Glutamatergic neuron (in vitro differentiated cells): ENCODE measurements at regions not wholly inside any gene's neighbourhood (a gene's known extent, or its start where the extent isn't known, plus 50 kb on each side); places are given as distances from the start of the nearest gene placed in this dataset.

ENCODE experiments used
- DNase-seq: peaks from one replicate; pipeline ENCODE4 v3.0.0; 2022
- H3K27ac Mint-ChIP-seq: one replicate; pipeline ENCODE4 v1.8.0; 2020; ENCODE audit warnings: mild to moderate bottlenecking, mixed read lengths, inconsistent platforms; ENCODE audit not compliant: unreplicated experiment
- H3K27me3 Mint-ChIP-seq: one replicate; pipeline ENCODE4 v1.8.0; 2020; ENCODE audit warnings: mild to moderate bottlenecking, moderate library complexity, mixed read lengths, inconsistent platforms; ENCODE audit not compliant: unreplicated experiment
- H3K36me3 Mint-ChIP-seq: one replicate; pipeline ENCODE4 v1.8.0; 2020; ENCODE audit warnings: mild to moderate bottlenecking, mixed read lengths, inconsistent platforms; ENCODE audit not compliant: unreplicated experiment
- H3K4me1 Mint-ChIP-seq: one replicate; pipeline ENCODE4 v1.8.0; 2020; ENCODE audit warnings: mild to moderate bottlenecking, low read depth, mixed read lengths, inconsistent platforms; ENCODE audit not compliant: unreplicated experiment
- H3K4me3 Mint-ChIP-seq: one replicate; pipeline ENCODE4 v1.8.0; 2020; ENCODE audit warnings: mild to moderate bottlenecking, mixed read lengths, inconsistent platforms; ENCODE audit not compliant: unreplicated experiment
- H3K9me3 Mint-ChIP-seq: one replicate; pipeline ENCODE4 v1.8.0; 2020; ENCODE audit warnings: mild to moderate bottlenecking, moderate library complexity, mixed read lengths, inconsistent platforms; ENCODE audit not compliant: unreplicated experiment
- TF ChIP-seq, protein P1 (sequence below): fragments of 200-600 bp; sonication (generic); IDR thresholded peaks from one replicate; pipeline ENCODE4 v1.5.0; 2021; ENCODE audit not compliant: partially characterized antibody, unreplicated experiment

DNA sequence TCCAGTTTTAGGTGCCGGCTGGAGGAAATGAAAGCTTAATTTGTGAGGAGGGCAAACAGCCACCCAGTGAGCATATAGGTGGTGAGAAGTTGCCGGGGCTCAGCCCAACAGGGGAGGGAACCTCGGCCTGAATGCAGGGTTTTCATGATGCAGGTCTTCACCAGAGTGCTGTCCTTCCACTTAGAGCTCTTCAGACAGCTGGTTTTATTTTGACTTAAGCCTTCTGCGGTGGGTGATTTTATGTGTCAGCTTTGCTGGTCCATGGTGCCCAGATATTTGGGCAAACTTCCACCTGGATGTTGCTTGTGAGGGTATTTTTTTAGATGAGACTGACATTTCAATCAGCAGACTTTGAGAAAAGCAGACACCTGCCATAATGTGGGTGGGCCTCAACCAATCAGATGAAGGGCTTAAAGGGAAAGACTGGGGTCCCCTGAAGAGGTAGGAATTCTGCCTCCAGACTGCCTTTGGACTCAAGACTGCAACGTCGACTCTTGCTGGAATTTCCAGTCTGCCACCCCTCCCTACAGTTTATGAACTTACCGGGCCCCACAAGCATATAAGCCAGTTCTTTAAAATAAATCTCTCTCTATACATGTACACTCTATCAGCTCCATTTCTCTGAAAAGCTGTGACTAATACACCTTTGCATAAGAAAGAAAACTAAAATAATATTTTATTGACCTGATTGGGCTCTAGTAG, 72.8 kb downstream of the RHOU start:
- DNase-seq = no peak
- H3K4me3 Mint-ChIP-seq = no peak overlapping the region
- H3K27ac Mint-ChIP-seq = no peak overlapping the region
- peaks cover 18% of the 10 kb centered on the region for H3K4me1 Mint-ChIP-seq
- peaks cover 2% of the 10 kb centered on the region for H3K9me3 Mint-ChIP-seq
- H3K27me3 Mint-ChIP-seq = peaks cover 2% of the 10 kb centered on the region
- H3K36me3 Mint-ChIP-seq = no peaks in the 10 kb centered on the region
- TF ChIP-seq, protein P1, sequence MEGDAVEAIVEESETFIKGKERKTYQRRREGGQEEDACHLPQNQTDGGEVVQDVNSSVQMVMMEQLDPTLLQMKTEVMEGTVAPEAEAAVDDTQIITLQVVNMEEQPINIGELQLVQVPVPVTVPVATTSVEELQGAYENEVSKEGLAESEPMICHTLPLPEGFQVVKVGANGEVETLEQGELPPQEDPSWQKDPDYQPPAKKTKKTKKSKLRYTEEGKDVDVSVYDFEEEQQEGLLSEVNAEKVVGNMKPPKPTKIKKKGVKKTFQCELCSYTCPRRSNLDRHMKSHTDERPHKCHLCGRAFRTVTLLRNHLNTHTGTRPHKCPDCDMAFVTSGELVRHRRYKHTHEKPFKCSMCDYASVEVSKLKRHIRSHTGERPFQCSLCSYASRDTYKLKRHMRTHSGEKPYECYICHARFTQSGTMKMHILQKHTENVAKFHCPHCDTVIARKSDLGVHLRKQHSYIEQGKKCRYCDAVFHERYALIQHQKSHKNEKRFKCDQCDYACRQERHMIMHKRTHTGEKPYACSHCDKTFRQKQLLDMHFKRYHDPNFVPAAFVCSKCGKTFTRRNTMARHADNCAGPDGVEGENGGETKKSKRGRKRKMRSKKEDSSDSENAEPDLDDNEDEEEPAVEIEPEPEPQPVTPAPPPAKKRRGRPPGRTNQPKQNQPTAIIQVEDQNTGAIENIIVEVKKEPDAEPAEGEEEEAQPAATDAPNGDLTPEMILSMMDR = no peak

DNA sequence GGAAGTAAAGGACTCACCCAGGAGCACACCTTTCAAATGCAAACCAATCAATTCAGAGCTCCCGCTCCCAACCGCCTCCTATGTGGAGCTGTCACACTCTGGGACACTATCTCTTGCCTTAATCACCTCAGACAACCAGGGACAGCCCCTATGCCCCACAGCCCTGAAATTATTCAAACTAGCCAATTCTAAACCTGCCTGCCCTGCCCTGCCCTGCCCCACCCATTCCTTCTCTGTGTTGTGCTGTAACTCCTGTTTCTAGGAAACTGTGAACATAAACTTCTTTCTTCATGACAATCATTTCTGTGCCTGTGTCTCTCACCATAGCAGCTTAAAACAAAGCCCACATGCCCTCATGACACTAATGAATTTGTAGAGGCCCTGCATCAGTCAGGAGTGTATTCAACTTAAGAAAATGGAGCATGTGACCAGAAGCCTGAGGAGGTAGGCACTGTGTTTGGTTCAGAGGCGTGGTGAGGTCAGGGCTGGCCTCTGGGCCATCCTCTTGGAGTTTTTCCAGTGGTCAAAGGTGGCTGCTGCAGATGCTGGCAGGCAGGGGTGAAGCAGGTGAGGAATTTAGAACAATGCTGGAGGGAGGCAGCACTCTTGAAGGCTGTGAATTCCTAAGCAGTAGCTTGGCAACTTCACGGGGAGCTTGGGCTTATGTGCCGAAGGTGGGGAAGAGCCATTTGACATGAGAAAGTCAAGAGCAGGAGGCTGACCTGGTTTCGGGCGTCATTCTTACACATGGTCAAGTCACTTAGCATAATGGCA, 74.5 kb downstream of the RHOU start:
- peaks cover 12% of the 10 kb centered on the region for H3K4me1 Mint-ChIP-seq
- no peak overlapping the region for H3K4me3 Mint-ChIP-seq
- H3K27ac Mint-ChIP-seq = no peak overlapping the region
- H3K9me3 Mint-ChIP-seq = peaks cover 2% of the 10 kb centered on the region
- DNase-seq = no peak
- peaks cover 2% of the 10 kb centered on the region for H3K27me3 Mint-ChIP-seq
- H3K36me3 Mint-ChIP-seq = no peaks in the 10 kb centered on the region
- TF ChIP-seq, protein P1 = no peak

DNA sequence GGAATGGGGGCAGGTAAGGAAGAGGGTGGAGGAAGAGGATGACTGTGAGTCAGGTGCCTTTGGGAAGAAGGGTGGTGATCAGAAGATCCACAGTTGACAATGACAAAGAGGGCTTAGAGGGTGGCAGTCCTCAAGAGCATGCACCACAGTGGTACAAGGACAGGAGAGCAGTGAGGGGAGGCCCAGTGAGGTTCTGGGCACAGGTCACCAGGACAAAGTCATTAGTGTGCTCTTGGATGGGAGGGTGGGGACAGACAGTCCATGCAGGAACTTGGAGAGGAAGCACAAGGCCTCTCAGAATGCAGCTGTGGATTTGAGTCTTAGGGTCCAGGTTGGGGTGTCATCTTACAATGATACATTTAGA, 75.1 kb downstream of the RHOU start:
- H3K36me3 Mint-ChIP-seq = no peaks in the 10 kb centered on the region
- TF ChIP-seq, protein P1 = no peak
- peaks cover 7% of the 10 kb centered on the region for H3K4me1 Mint-ChIP-seq
- DNase-seq = no peak
- H3K9me3 Mint-ChIP-seq = no peaks in the 10 kb centered on the region
- H3K4me3 Mint-ChIP-seq = no peak overlapping the region
- H3K27ac Mint-ChIP-seq = no peak overlapping the region
- peaks cover 2% of the 10 kb centered on the region for H3K27me3 Mint-ChIP-seq

DNA sequence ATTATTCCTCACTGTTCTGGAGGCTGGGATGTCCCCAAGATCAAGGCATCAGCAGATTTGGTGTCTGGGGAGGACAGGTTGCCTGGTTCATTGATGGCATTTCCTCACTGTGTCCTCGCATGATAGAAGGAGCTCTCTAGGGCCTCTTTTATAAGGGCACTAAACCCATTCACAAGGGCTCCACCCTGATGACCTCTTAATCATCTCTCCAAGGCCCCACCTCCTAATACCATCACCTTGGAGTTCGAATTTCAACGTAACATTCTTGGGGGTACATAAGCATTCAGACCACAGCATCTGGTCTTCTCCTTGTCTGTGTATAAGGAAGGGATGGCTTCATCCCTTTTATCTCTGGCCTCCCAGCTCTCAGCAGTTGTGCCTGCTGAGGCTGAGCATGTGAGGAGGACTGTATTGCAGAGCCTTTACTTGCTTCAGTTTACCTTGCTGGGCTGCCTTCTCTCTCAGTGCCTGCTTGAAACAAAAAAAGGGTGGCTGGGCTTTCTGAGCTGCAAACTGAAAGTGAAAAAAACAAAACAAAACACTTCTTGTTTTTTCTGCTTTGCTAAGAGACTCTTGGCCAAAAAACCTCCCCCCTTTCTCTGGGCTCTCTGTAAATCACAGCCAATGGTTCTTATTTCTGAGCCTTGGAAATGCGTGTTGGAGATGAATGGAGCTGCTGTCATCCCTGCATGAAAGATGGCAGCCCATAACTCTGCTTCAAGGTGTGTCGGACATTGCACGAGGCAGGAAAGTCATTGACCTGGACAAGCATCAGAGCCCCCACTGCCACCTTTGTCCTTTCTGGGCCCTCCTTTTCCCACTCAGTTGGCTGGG, 75.8 kb downstream of the RHOU start:
- TF ChIP-seq, protein P1 = no peak
- no peaks in the 10 kb centered on the region for H3K36me3 Mint-ChIP-seq
- H3K9me3 Mint-ChIP-seq = no peaks in the 10 kb centered on the region
- DNase-seq = no peak
- peaks cover 3% of the 10 kb centered on the region for H3K4me1 Mint-ChIP-seq
- H3K27ac Mint-ChIP-seq = no peak overlapping the region
- peaks cover 3% of the 10 kb centered on the region for H3K27me3 Mint-ChIP-seq
- no peak overlapping the region for H3K4me3 Mint-ChIP-seq
